IMR-90 (cell line): ENCODE measurements at regions not wholly inside any gene's neighbourhood (a gene's known extent, or its start where the extent isn't known, plus 50 kb on each side); places are given as distances from the start of the nearest gene placed in this dataset.

Experiments used
- ATAC-seq: fragments of 200-7000 bp; cut with Tn5 transposase; 2 replicates; pipeline ENCODE4 v1.9.1; 2020; ENCODE audit warnings: low read depth, mild to moderate bottlenecking, moderate library complexity
- BruUV-seq: library from RNA; stranded (reverse); fragments of 400-500 nt; replicated peaks from 2 replicates; lab custom pipeline; 2021; lab: Mats Ljungman, UMichigan
- CTCF ChIA-PET: fragments of 300-600 bp; formaldehyde crosslinking; extraction: SDS; loops from one replicate; lab custom pipeline; 2021; ENCODE audit warnings: antibody characterized with exemption; lab: Yijun Ruan, JAX
- POLR2A ChIA-PET: fragments of 300-600 bp; sonication (Branson Sonifier 250); formaldehyde crosslinking; loops from one replicate; lab custom pipeline; 2022; ENCODE audit warnings: antibody characterized with exemption; ENCODE audit not compliant: unreplicated experiment; lab: Charles Lee
- DNase-seq: peaks from one replicate; pipeline ENCODE4 v3.0.0; 2013
- H2AFZ ChIP-seq: replicated peaks from 2 replicates; pipeline ENCODE3; 2013; ENCODE audit warnings: low read length, mild to moderate bottlenecking; ENCODE audit not compliant: poor library complexity
- H2AK5ac ChIP-seq: 2 replicates; pipeline ENCODE4 v1.6.1; 2013; ENCODE audit warnings: low read depth, low read length, inconsistent platforms
- H2AK9ac ChIP-seq: replicated peaks from 2 replicates; pipeline ENCODE3; 2013; ENCODE audit warnings: mild to moderate bottlenecking, low read depth, low read length, moderate library complexity; ENCODE audit not compliant: poor library complexity
- H2BK120ac ChIP-seq: 2 replicates; pipeline ENCODE4 v1.6.1; 2013; ENCODE audit warnings: low read depth, low read length, inconsistent platforms
- H2BK15ac ChIP-seq: 3 replicates; pipeline ENCODE4 v1.6.1; 2013; ENCODE audit warnings: low read depth, low read length, inconsistent platforms
- H2BK20ac ChIP-seq: 2 replicates; pipeline ENCODE4 v1.6.1; 2013; ENCODE audit warnings: low read depth, mild to moderate bottlenecking, inconsistent platforms, low read length, moderate library complexity
- H2BK5ac ChIP-seq: 2 replicates; pipeline ENCODE4 v1.6.1; 2013; ENCODE audit warnings: mild to moderate bottlenecking, low read depth, low read length, inconsistent platforms; ENCODE audit not compliant: poor library complexity, severe bottlenecking
- H3K14ac ChIP-seq: replicated peaks from 2 replicates; pipeline ENCODE4 v1.6.1; 2013; ENCODE audit warnings: low read depth, low read length, inconsistent platforms
- H3K18ac ChIP-seq: 2 replicates; pipeline ENCODE4 v1.6.1; 2013; ENCODE audit warnings: low read depth, low read length, control low read depth
- H3K23ac ChIP-seq: 2 replicates; pipeline ENCODE4 v1.6.1; 2013; ENCODE audit warnings: low read depth, low read length, inconsistent platforms
- H3K27ac ChIP-seq: 2 replicates; pipeline ENCODE4 v1.5.1; 2013; ENCODE audit warnings: mild to moderate bottlenecking, control low read depth, low read length; ENCODE audit not compliant: insufficient read depth
- H3K27me3 ChIP-seq: 2 replicates; pipeline ENCODE4 v1.6.1; 2013; ENCODE audit warnings: low read length; ENCODE audit not compliant: control insufficient read depth, insufficient read depth
- H3K36me3 ChIP-seq: 2 replicates; pipeline ENCODE4 v1.6.1; 2013; ENCODE audit warnings: low read length, mixed read lengths; ENCODE audit not compliant: control insufficient read depth, insufficient read depth
- H3K4ac ChIP-seq: 2 replicates; pipeline ENCODE4 v1.6.1; 2013; ENCODE audit warnings: low read depth, low read length, inconsistent platforms
- H3K4me1 ChIP-seq: 2 replicates; pipeline ENCODE4 v1.6.1; 2013; ENCODE audit warnings: low read length, mixed read lengths; ENCODE audit not compliant: control insufficient read depth, insufficient read depth
- H3K4me2 ChIP-seq: 2 replicates; pipeline ENCODE4 v1.6.1; 2013; ENCODE audit warnings: low read depth, mild to moderate bottlenecking, control low read depth, low read length, moderate library complexity
- H3K4me3 ChIP-seq: 2 replicates; pipeline ENCODE4 v1.5.1; 2013; ENCODE audit warnings: low read depth, mild to moderate bottlenecking, control low read depth, low read length, moderate library complexity; ENCODE audit not compliant: insufficient read depth
- H3K56ac ChIP-seq: 2 replicates; pipeline ENCODE4 v1.6.1; 2013; ENCODE audit warnings: low read length, inconsistent platforms; ENCODE audit not compliant: insufficient read depth; ENCODE audit errors: extremely low read depth
- H3K79me1 ChIP-seq, 2 experiments: 2 replicates each; pipeline ENCODE4 v1.6.1; 2013; ENCODE audit warnings: low read length in 2 of 2, inconsistent platforms in 1 of 2, low read depth in 1 of 2
- H3K9ac ChIP-seq: 2 replicates; pipeline ENCODE4 v1.6.1; 2013; ENCODE audit warnings: low read depth, low read length, control low read depth
- H3K9me1 ChIP-seq: 2 replicates; pipeline ENCODE4 v1.6.1; 2013; ENCODE audit warnings: low read length, inconsistent platforms; ENCODE audit not compliant: insufficient read depth
- H3K9me3 ChIP-seq: 2 replicates; pipeline ENCODE4 v1.6.1; 2013; ENCODE audit warnings: low read length; ENCODE audit not compliant: control insufficient read depth, insufficient read depth
- H4K20me1 ChIP-seq: 2 replicates; pipeline ENCODE4 v1.6.1; 2013; ENCODE audit warnings: low read length, inconsistent platforms; ENCODE audit not compliant: insufficient read depth
- H4K5ac ChIP-seq: 2 replicates; pipeline ENCODE4 v1.6.1; 2013; ENCODE audit warnings: mild to moderate bottlenecking, low read depth, low read length, control low read depth
- H4K8ac ChIP-seq, 2 experiments: 2 replicates each; pipeline ENCODE4 v1.6.1; 2013; ENCODE audit warnings: low read depth in 2 of 2, low read length in 2 of 2, control low read depth in 1 of 2, inconsistent platforms in 1 of 2
- H4K91ac ChIP-seq: 2 replicates; pipeline ENCODE4 v1.6.1; 2013; ENCODE audit warnings: low read depth, low read length, inconsistent platforms; ENCODE audit not compliant: insufficient read depth
- BHLHE40 ChIP-seq: fragments of 150-350 bp; IDR thresholded peaks from 2 replicates; pipeline ENCODE4 v1.6.1; 2016; ENCODE audit warnings: mild to moderate bottlenecking, low read depth, low read length
- CEBPB ChIP-seq: IDR thresholded peaks from 2 replicates; pipeline ENCODE4 v1.6.1; 2012; ENCODE audit warnings: low read depth, low read length, improper control_type of control experiment
- FOS ChIP-seq: fragments of 150-350 bp; IDR thresholded peaks from 2 replicates; pipeline ENCODE4 v1.6.1; 2016; ENCODE audit warnings: low read depth, low read length
- MAFK ChIP-seq: IDR thresholded peaks from 2 replicates; pipeline ENCODE4 v1.6.1; 2012; ENCODE audit warnings: low read depth, low read length, improper control_type of control experiment
- MAZ ChIP-seq: IDR thresholded peaks from 2 replicates; pipeline ENCODE4 v1.6.1; 2012; ENCODE audit warnings: low read depth, mild to moderate bottlenecking, low read length, improper control_type of control experiment, moderate library complexity, borderline replicate concordance
- MXI1 ChIP-seq: IDR thresholded peaks from 2 replicates; pipeline ENCODE4 v1.6.1; 2012; ENCODE audit warnings: low read depth, mild to moderate bottlenecking, low read length, moderate library complexity, borderline replicate concordance
- NFE2L2 ChIP-seq: fragments of 150-350 bp; IDR thresholded peaks from 2 replicates; pipeline ENCODE4 v1.6.1; 2016; ENCODE audit warnings: low read depth, mild to moderate bottlenecking, low read length
- POLR2A ChIP-seq: IDR thresholded peaks from 2 replicates; pipeline ENCODE4 v1.6.1; 2012; ENCODE audit warnings: mild to moderate bottlenecking, low read depth, low read length
- RFX5 ChIP-seq: IDR thresholded peaks from 2 replicates; pipeline ENCODE4 v1.8.0; 2012; ENCODE audit warnings: low read depth, mild to moderate bottlenecking, low read length, moderate library complexity
- SMC3 ChIP-seq: fragments of 150-350 bp; IDR thresholded peaks from 2 replicates; pipeline ENCODE4 v1.6.1; 2016; ENCODE audit warnings: low read depth, mild to moderate bottlenecking, antibody characterized with exemption, low read length, moderate library complexity
- USF2 ChIP-seq: fragments of 150-350 bp; IDR thresholded peaks from 2 replicates; pipeline ENCODE4 v1.6.1; 2017; ENCODE audit warnings: mild to moderate bottlenecking, antibody characterized with exemption, low read length, low read depth
- WGBS, 2 experiments: methylation state at CpG; one replicate each; pipeline versions ENCODE4 v1.1.5 to v1.1.7; 2013; ENCODE audit warnings: missing lambda C conversion rate in 2 of 2; ENCODE audit not compliant: insufficient read length in 1 of 2; ENCODE audit errors: extremely low coverage in 2 of 2; 5-methylcytosine and 5-hydroxymethylcytosine counted together
- dilution Hi-C: fragments of 300-500 bp; cut with HindIII; formaldehyde crosslinking; loops from one replicate; pipeline ENCODE4 v1.14.3; 2018; ENCODE audit warnings: low sequenced_read_pairs; ENCODE audit not compliant: unreplicated experiment
- in situ Hi-C: fragments of 300-500 bp; cut with MboI; formaldehyde crosslinking; loops from 3 replicates; pipeline ENCODE4 v1.14.3; 2019; ENCODE audit warnings: low sequenced_read_pairs, inconsistent platforms, mixed read lengths
- intact Hi-C: fragments of 100-400 bp; cut with micrococcal nuclease; formaldehyde crosslinking; loops from 2 replicates; pipeline ENCODE4 v1.10.0; 2022
- TF ChIP-seq, protein P1 (sequence below): conservative IDR thresholded peaks from 2 replicates; pipeline ENCODE4 v1.5.1; 2012; ENCODE audit warnings: mild to moderate bottlenecking, low read depth, low read length, improper control_type of control experiment
- TF ChIP-seq, protein P2 (sequence below): fragments of 150-350 bp; IDR thresholded peaks from 2 replicates; pipeline ENCODE4 v1.6.1; 2016; ENCODE audit warnings: low read depth, mild to moderate bottlenecking, low read length, moderate library complexity, borderline replicate concordance

GRCh38 chr11:23127706-23128105 is 267.4 kb upstream of the CCDC179 start:
- Histone ChIP-seq H3K23ac (no peak overlapping the region), H3K36me3 (no peaks in the 10 kb centered on the region), H2BK20ac (no peak overlapping the region), H4K5ac (no peak overlapping the region), H2AK9ac (no peak overlapping the region), H4K8ac (no peak overlapping the region), H3K9me1 (no peaks in the 10 kb centered on the region), H3K79me1 (no peaks in the 10 kb centered on the region), H3K27me3 (no peaks in the 10 kb centered on the region), H3K9ac (no peak overlapping the region), H2AK5ac (no peak overlapping the region), H3K27ac (no peak overlapping the region), H2BK120ac (no peak overlapping the region), H2AFZ (no peak overlapping the region), H2BK5ac (no peak overlapping the region), H3K14ac (no peak overlapping the region), H3K4me1 (peaks cover 2% of the 10 kb centered on the region; the same call in 1 of the 2 replicates), H3K4ac (no peak overlapping the region), H3K4me2 (no peak overlapping the region), H3K4me3 (no peak overlapping the region), H3K18ac (no peak overlapping the region), H2BK15ac (no peak overlapping the region), H3K56ac (no peak overlapping the region), H3K9me3 (no peaks in the 10 kb centered on the region; the same call in 1 of the 2 replicates), H4K91ac (no peak overlapping the region), H4K20me1 (no peaks in the 10 kb centered on the region)
- BruUV-seq = no TSS peak
- no CpG with 5 or more reads among the region's 2 CpGs for WGBS, 2 experiments
- ChIA-PET CTCF (no interaction called here), POLR2A (no interaction called here)
- no peak for DNase-seq
- ATAC-seq = no peak
- in situ Hi-C loops = no loop called here
- dilution Hi-C loops = no loop called here
- TF ChIP-seq MXI1 = no peak
- TF ChIP-seq CEBPB = no peak
- no peak for TF ChIP-seq FOS
- TF ChIP-seq, protein P1, sequence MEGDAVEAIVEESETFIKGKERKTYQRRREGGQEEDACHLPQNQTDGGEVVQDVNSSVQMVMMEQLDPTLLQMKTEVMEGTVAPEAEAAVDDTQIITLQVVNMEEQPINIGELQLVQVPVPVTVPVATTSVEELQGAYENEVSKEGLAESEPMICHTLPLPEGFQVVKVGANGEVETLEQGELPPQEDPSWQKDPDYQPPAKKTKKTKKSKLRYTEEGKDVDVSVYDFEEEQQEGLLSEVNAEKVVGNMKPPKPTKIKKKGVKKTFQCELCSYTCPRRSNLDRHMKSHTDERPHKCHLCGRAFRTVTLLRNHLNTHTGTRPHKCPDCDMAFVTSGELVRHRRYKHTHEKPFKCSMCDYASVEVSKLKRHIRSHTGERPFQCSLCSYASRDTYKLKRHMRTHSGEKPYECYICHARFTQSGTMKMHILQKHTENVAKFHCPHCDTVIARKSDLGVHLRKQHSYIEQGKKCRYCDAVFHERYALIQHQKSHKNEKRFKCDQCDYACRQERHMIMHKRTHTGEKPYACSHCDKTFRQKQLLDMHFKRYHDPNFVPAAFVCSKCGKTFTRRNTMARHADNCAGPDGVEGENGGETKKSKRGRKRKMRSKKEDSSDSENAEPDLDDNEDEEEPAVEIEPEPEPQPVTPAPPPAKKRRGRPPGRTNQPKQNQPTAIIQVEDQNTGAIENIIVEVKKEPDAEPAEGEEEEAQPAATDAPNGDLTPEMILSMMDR = no peak
- no peak for TF ChIP-seq POLR2A
- no peak for TF ChIP-seq BHLHE40
- no peak for TF ChIP-seq NFE2L2
- TF ChIP-seq RFX5 = no peak
- no peak for TF ChIP-seq MAFK
- no peak for TF ChIP-seq USF2
- TF ChIP-seq MAZ = no peak
- TF ChIP-seq, protein P2, sequence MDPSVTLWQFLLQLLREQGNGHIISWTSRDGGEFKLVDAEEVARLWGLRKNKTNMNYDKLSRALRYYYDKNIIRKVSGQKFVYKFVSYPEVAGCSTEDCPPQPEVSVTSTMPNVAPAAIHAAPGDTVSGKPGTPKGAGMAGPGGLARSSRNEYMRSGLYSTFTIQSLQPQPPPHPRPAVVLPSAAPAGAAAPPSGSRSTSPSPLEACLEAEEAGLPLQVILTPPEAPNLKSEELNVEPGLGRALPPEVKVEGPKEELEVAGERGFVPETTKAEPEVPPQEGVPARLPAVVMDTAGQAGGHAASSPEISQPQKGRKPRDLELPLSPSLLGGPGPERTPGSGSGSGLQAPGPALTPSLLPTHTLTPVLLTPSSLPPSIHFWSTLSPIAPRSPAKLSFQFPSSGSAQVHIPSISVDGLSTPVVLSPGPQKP = no peak
- TF ChIP-seq SMC3 = no peak
- intact Hi-C loops = no loop called here
